NCI-H345 (cell line): ENCODE measurements at regions not wholly inside any gene's neighbourhood (a gene's known extent, or its start where the extent isn't known, plus 50 kb on each side); places are given as distances from the start of the nearest gene placed in this dataset.

Experiments used
- DNase-seq: peaks from one replicate; lab custom pipeline; 2025; lab: John Stamatoyannopoulos, UW

DNA sequence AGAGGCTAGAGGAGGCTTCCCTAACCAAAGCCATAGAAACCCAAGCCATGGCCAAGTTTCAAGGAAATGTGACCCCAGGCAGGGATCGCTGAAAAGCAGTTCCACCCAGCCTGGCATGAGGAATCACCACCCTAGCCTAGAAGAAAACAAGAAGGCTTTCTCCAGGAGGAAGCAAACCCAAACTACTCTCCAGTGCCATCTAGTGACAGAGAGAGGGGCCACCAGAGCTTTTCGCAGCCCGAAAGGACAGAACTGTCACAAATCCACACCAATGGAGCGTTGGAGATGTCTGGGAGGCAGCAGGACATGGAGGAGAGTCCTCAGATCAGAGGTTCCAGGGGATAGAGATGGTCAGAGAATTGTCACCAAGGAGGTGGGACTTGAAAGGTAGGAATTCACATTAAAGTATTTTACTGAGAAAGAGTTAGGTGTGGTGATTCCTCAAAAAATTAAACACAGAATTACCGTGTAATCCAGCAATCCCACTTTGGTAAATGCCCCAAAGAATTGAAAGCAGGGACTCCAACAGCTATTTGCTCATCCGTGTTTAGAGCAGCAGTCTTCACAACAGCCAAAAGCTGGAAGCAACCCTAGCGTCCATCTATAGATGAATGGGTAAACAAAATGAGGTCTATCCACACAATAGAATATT is 67.3 kb upstream of the NUP50 start:
- peak; percentile 57 for DNase-seq

DNA sequence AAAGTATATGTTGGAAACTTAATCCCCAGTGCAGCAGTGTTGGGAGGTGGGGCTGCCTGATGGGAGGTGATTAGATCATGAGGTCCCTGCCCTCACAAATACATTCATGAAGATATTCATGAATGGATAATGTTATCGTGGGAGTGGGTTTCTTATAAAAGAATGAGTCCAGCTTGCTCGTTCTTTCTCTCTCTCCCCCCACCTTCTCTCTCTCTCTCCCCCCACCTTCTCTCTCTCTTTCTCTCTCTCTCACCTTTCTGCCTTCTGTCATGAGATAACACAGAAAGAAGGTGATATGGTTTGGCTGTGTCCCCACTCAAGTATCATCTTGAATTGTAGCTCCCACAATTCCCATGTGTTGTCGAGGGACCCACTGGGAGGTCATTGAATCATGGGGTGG is 66.7 kb upstream of the NUP50 start:
- no peak for DNase-seq

DNA sequence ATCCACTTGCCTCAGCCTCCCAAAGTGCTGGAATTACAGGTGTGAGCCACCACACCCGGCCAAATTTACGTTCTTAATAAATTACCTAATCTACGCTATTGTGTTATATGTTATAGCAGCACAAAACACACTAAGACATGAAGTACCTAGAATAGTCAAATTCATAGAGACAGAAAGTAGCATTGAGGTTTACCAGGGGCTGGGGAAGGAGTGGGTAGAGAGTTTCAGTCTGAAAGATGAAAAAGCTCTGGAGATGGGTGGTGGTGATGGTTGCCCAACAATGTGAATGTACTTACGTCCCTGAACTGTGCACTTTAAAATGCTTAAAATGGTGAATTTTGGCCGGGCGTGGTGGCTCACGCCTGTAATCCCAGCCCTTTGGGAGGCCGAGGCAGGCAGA is 65.7 kb upstream of the NUP50 start:
- no peak for DNase-seq

DNA sequence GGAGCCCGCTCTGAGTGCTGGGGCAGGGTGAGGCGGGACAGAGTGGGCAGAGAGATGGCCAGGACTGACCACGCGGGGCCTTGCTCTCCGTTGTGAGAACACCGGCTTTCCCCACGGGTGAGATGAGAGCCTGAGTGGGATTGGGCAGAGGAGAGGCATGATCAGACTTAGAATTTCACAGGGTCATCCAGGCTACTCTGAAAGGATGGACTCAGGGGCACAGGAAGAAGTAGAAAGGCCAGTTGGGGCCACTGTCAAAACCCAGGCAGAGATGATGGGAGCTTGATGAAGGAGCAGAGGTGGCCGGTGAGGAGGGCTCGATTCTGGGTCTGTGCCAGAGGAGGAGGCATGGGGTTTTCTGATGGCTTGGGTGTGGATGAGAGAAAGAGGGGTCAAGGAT is 63.8 kb upstream of the NUP50 start:
- DNase-seq: no peak

DNA sequence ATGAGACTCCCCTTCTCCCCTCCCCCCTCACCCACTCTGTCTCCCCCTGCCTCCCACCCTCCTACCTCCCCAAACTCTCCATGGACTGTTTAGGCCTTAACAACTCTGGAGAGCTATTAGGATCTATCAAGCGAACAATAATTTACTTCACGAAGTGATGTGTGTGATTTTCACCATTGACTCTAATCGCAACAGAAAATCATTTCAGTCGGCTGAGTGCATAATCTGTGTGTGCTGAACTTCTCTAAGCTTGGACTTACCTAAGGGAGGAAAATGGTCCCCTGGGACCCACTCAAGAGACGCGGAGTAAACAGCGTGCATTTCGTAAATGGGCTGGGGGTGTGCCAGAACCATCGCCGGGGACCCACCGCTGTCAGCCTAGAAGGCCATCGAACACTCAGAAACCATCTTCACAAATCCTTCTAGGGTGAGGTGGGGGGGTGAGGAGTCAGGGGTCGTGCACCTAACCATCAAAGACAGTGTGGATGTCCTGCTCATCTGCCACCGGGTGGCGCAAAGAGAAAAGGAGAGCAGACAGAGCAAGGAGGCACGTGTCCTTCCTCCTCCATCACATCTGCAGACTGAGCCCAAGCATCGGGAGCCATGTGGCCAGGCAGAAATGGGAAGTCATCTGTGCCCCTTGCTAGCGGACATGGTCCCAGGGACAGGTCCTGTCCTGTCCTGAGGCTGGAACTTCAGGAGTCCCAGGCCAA is 62.1 kb upstream of the NUP50 start:
- no peak for DNase-seq

DNA sequence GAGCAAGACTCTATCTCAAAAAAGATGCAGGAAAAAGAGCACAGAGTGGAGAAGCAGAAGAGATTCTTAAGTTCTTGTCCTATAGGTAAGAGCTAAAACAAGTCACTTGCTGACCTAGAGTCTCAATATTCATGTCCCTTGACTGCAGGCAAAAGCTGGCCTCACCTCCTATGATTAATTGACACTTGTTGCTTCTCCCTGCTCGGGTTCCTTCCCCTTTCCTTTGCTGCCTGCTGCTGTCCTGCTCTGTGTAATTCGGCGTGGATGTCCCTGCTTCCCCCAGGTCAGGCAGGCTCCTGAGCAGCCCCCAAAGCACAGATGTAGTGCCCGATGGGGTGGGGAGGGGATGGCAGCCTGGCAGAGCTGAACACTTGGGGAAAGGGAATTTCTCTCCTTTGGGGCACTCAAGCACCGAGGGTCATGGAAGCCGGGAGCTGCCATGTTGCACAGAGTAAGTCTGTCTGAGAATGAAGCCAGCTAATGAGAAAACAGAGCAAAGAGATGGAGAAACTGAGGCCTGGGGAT is 60.8 kb upstream of the NUP50 start:
- DNase-seq: no peak

DNA sequence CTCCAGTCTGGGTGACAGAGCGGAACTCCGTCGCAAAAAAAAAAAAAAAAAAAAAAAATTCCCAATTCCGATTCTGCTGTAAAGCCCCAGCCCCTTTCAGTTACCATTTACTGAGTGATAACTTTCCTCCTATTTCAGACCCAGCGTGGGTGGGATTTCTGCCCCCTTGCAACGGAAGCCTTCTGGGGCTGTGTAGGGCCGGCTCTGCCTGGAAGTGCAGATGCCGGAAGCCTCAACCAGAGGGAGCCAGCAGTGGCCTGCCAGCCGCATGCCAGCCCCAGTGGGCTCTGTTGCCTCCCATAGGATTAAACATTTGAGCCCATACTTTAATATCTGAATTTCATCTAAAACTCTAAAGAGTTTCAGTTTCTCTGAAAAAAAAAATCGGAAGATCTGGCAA is 60.0 kb upstream of the NUP50 start:
- DNase-seq: no peak

DNA sequence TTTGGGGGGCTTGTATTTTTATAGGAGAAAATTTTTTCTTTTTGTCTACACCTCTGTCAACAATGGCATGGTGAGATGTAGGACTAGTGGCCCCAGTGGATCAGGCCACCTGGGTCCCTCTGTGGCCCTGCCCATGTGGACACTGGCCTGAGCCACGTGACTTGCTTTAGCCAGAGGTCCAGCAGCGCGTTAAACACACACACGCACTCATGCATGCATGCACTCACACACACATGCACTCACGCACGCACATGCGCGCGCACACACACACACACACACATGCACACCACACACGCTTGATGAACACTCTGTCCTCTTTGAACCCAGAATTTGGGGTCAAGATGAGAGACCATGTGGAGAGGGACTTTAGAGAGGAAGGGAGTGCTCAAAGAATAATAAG is 59.4 kb upstream of the NUP50 start:
- DNase-seq: no peak

DNA sequence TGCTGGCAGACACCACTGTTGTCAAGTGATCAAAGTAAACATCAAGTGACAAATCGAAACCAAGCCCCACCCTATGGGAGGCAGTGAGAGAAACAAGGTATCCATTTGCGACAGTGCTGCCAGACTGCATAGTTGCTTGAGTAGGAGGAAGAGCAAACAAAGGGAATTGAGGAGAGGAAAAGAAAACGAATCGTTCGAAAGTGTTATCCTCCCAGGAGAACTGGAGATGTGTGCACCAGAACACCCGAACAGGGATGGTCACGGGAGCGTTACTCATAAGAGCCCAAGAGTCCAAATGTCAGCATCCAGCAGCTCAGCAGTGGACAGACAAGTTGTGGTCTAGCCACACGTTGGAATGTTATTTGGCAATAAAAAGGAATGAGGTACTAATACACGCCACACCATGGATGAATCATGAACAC is 58.4 kb upstream of the NUP50 start:
- DNase-seq: peak; percentile 73

DNA sequence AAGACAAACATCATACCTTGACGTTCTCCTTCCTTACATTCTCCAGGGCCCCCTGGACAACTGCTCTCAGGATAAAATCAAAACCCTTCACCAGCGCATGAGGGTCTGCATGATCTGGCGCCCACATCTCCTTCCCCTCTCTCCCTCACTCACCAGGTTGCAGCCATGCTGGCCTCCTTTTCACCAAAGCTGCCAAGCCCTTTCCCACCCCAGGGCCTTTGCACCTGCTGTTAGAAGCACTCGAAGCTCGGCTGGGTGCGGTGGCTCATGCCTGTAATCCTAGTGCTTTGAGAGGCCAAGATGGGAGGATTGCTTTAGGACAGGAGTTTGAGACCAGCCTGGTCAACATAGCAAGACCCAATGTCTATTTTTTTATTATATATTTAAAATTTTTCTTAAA is 56.1 kb upstream of the NUP50 start:
- no peak for DNase-seq

DNA sequence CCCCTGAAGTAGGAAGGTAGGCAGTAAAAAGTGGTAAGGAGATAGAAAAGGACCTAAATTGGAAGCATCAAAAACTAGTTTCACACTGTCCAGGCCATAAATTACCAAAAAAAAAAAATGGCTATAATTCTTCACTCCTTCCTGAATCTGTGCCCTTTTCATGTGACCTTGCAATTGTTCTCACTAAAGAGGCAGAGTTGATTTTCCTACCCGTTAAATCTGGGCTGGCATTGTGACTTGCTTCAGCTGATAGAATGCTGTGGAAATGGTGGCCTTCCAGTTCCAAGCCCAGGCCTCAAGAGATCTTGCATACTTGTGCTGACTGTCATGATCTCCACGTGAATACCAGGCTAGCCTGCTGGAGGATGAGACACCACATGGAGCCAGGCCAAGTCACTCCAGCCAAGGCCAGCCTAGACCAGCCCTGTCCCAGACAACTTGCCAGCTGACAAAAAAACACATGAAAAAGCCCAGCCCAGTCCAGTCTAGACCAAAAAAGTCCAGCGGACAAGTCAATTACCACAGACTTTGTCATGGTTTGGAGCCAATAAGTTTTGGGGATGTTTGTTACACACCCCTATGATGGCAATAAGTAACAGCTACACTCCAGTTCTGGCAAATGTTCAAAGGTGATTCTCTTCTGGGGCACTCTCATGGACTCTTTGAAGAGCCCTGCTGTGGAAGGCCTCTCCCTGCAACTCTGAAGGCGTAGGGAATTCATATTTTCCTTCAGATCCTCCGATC is 51.4 kb upstream of the NUP50 start:
- no peak for DNase-seq
